Transverse colon (tissue), 4 donors: ENCODE measurements at regions not wholly inside any gene's neighbourhood (a gene's known extent, or its start where the extent isn't known, plus 50 kb on each side); places are given as distances from the start of the nearest gene placed in this dataset.

Source experiments
- DNase-seq: peaks from one replicate; pipeline ENCODE4 v3.0.0-alpha.2; 2019
- H3K27ac ChIP-seq, 4 donors: fragments of 200-600 bp; sonication (generic); 2 replicates each; pipeline ENCODE4 v1.5.1; 2016 to 2018; ENCODE audit warnings: inconsistent platforms in 4 of 4
- H3K27me3 ChIP-seq: fragments of 200-600 bp; sonication (generic); 2 replicates; pipeline ENCODE4 v1.5.1; 2017; ENCODE audit warnings: inconsistent platforms
- H3K36me3 ChIP-seq, 4 donors: fragments of 200-600 bp; sonication (generic); 2 replicates each; pipeline ENCODE4 v1.5.1; 2017 to 2019; ENCODE audit warnings: inconsistent platforms in 4 of 4
- H3K4me1 ChIP-seq, 4 donors: fragments of 200-600 bp; sonication (generic); 2 replicates each; pipeline ENCODE4 v1.5.1; 2017 to 2020; ENCODE audit warnings: inconsistent platforms in 4 of 4
- H3K4me3 ChIP-seq, 4 donors: fragments of 200-600 bp; sonication (generic); 1 replicate in 1 of 4; 2 replicates in 3 of 4; pipeline versions ENCODE4 v1.5.1 to v1.6.1; 2017 to 2019; ENCODE audit warnings: inconsistent platforms in 4 of 4
- H3K9me3 ChIP-seq, 2 donors: fragments of 200-600 bp; sonication (generic); 2 replicates each; pipeline ENCODE4 v1.5.1; 2017 to 2019; ENCODE audit warnings: inconsistent platforms in 2 of 2
- EP300 ChIP-seq: sonication (generic); formaldehyde crosslinking; IDR thresholded peaks from one replicate; pipeline ENCODE4 v1.6.1; 2017; ENCODE audit warnings: antibody characterized with exemption, low read depth
- POLR2A ChIP-seq: fragments of 450-650 bp; IDR thresholded peaks from one replicate; pipeline ENCODE4 v1.6.1; 2016; ENCODE audit warnings: antibody characterized with exemption, mild to moderate bottlenecking, moderate library complexity
- POLR2AphosphoS5 ChIP-seq, 3 donors: sonication (generic); formaldehyde crosslinking; IDR thresholded peaks; one replicate each; pipeline ENCODE4 v1.6.1; 2016; ENCODE audit warnings: antibody characterized with exemption in 3 of 3
- WGBS, 2 donors: methylation state at CpG; one replicate each; pipeline ENCODE4 v1.1.5; 2018; ENCODE audit warnings: low coverage in 1 of 2; 5-methylcytosine and 5-hydroxymethylcytosine counted together
- in situ Hi-C, 4 donors: fragments of 200-750 bp; cut with MboI; loops; one replicate each; pipeline versions ENCODE4 v1.15.0 to v1.15.1; 2017; ENCODE audit warnings: low sequenced_read_pairs in 3 of 4, low pct_ligation_motif_present in 1 of 4, low pct_unique_long_range_greater_than_20kb in 1 of 4
- intact Hi-C: fragments of 100-400 bp; cut with DNase I; formaldehyde crosslinking; loops from one replicate; pipeline ENCODE4 v1.15.1; 2023; ENCODE audit warnings: low total_unique reads
- TF ChIP-seq, protein P1 (sequence below), 5 experiments: fragments of 200-600 bp in 3 of 5; fragments of 450-650 bp in 2 of 5; sonication (generic) in 3 of 5; IDR thresholded peaks; 1 replicate in 2 of 5; 2 replicates in 3 of 5; pipeline ENCODE4 v1.5.1; 2016 to 2017; ENCODE audit warnings: antibody characterized with exemption in 5 of 5, inconsistent platforms in 3 of 5, mild to moderate bottlenecking in 2 of 5, moderate library complexity in 1 of 5

DNA sequence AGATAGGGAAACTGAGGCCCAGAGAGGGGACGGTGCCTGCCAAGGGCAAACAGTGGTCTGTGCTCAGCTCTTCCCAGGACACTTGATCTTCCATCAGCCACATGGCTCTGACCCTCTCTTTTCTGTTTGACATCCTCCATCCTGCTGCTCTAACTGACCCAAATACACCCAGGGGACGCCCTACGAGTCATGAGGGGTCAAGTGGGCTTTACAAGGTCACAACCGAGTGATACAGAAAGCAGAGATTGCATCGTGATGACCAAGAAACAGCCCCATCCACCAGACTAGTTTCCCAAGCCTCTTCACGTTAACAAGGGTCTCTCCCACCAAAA is 131.2 kb upstream of the UNC5B start:
- Histone ChIP-seq H3K27me3 (no peaks in the 10 kb centered on the region), H3K27ac (no peak overlapping the region), H3K36me3 (no peaks in the 10 kb centered on the region), H3K4me3 (no peak overlapping the region), H3K9me3 (no peaks in the 10 kb centered on the region), H3K4me1 (no peaks in the 10 kb centered on the region)
- in situ Hi-C loops: no loop called here
- intact Hi-C loops: no loop called here
- WGBS, 2 donors: 54 to 60% methylated on average over 3 to 6 of the region's 6 CpGs
- TF ChIP-seq POLR2A (no peak), POLR2AphosphoS5 (IDR thresholded peaks at IDR 0.05) (no peak), EP300 (no peak)
- TF ChIP-seq, protein P1, sequence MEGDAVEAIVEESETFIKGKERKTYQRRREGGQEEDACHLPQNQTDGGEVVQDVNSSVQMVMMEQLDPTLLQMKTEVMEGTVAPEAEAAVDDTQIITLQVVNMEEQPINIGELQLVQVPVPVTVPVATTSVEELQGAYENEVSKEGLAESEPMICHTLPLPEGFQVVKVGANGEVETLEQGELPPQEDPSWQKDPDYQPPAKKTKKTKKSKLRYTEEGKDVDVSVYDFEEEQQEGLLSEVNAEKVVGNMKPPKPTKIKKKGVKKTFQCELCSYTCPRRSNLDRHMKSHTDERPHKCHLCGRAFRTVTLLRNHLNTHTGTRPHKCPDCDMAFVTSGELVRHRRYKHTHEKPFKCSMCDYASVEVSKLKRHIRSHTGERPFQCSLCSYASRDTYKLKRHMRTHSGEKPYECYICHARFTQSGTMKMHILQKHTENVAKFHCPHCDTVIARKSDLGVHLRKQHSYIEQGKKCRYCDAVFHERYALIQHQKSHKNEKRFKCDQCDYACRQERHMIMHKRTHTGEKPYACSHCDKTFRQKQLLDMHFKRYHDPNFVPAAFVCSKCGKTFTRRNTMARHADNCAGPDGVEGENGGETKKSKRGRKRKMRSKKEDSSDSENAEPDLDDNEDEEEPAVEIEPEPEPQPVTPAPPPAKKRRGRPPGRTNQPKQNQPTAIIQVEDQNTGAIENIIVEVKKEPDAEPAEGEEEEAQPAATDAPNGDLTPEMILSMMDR (IDR thresholded peaks at IDR 0.05): no peak
- no peak for DNase-seq

DNA sequence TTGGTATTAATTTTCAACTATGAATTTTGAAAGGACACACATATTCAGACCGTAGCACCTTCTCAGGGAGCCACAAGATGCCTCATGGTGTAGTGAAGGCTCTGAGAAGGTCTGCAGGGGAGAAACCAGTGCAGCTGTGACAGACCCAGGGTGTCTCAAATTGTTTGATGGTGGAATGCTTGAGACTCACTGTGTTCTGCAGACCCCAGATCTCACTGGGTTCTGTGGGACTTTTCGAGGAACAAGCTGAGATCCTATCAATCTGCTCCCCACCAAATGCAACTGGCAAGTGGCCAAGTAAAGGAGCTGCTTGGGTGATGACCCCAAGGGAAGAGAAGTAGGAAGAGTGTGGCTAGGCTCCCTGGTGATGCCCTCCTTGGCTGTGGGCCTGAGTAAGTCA is 130.5 kb upstream of the UNC5B start:
- H3K4me1 ChIP-seq: no peaks in the 10 kb centered on the region
- H3K9me3 ChIP-seq: no peaks in the 10 kb centered on the region
- 82 to 100% methylated on average over 1 to 2 of the region's 2 CpGs for WGBS, 2 donors
- H3K36me3 ChIP-seq: no peaks in the 10 kb centered on the region
- H3K27ac ChIP-seq: no peak overlapping the region
- H3K4me3 ChIP-seq: no peak overlapping the region
- intact Hi-C loops: no loop called here
- TF ChIP-seq, protein P1 (IDR thresholded peaks at IDR 0.05): no peak
- TF ChIP-seq POLR2A: no peak
- no peak for TF ChIP-seq EP300
- no peak for TF ChIP-seq POLR2AphosphoS5 (IDR thresholded peaks at IDR 0.05)
- no peaks in the 10 kb centered on the region for H3K27me3 ChIP-seq
- DNase-seq: peak; percentile 1
- in situ Hi-C loops: no loop called here

DNA sequence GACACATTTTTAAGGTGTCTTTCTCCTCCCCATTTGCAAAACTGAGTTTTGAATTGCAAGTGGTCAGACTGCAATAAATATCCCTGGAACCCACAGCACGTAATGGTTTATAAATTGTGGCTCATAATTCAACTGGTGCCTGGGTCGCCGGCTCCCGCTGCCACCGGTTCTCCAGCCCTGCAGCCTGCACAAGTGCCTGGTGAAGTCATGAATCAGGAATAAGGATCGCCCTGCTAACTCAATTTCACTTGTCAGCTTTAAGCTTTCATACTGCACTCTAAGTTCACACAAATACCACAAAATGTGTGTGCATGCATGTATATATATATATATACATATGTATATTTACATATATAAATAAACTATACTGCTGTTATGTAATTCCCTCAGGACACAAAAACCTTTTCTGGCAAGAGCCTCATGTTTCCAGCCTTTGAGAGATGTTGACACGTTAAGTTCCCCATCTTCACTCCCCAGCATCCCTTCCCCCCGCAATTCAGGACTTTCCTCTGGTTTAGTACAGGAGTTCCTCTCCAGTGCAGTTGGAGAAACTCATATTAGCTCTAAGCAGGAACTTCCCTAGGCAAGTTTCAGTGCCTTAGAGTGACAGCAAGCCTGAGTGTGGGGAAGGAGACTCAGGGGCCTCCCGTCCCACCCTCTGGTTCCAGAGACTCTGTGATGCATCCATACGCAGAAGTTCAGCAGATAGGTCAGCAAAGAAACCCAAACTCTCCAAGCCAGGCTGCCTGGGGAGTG is 129.2 kb upstream of the UNC5B start:
- intact Hi-C loops (no loop called here), in situ Hi-C loops (no loop called here)
- peak; percentile 1 for DNase-seq
- H3K27me3 ChIP-seq: no peaks in the 10 kb centered on the region
- TF ChIP-seq POLR2A: no peak
- no peak for TF ChIP-seq EP300
- TF ChIP-seq POLR2AphosphoS5 (IDR thresholded peaks at IDR 0.05): no peak
- TF ChIP-seq, protein P1 (IDR thresholded peaks at IDR 0.05): no peak
- no peaks in the 10 kb centered on the region for H3K9me3 ChIP-seq
- H3K4me1 ChIP-seq: no peaks in the 10 kb centered on the region
- H3K27ac ChIP-seq: no peak overlapping the region
- no peak overlapping the region for H3K4me3 ChIP-seq
- 81 to 87% methylated on average over 6 to 10 of the region's 10 CpGs for WGBS, 2 donors
- H3K36me3 ChIP-seq: no peaks in the 10 kb centered on the region

DNA sequence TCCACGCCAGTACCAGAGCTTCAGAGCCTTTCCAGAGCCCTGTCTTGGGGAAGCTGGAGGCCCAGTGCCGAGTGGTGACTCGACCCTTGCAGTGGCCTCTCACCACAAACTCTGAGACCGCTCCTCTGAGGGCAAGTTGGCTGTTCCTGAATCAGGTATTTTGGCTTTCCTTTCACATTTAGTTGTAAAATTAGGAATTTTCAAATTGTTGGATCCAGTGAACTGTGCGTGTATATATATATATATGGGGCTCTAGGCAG is 128.7 kb upstream of the UNC5B start:
- Histone ChIP-seq H3K4me3 (no peak overlapping the region), H3K4me1 (no peaks in the 10 kb centered on the region), H3K9me3 (no peaks in the 10 kb centered on the region), H3K27me3 (no peaks in the 10 kb centered on the region), H3K27ac (no peak overlapping the region), H3K36me3 (no peaks in the 10 kb centered on the region)
- 67% methylated on average over 5 of the region's 5 CpGs; no CpG with 5 or more reads in 1 of the 2 donors for WGBS, 2 donors
- in situ Hi-C loops (no loop called here), intact Hi-C loops (no loop called here)
- TF ChIP-seq EP300 (no peak), POLR2A (no peak), POLR2AphosphoS5 (IDR thresholded peaks at IDR 0.05) (no peak)
- TF ChIP-seq, protein P1 (IDR thresholded peaks at IDR 0.05): no peak
- no peak for DNase-seq
